Endometrial microvascular endothelial cells (primary cell): ENCODE measurements at regions not wholly inside any gene's neighbourhood (a gene's known extent, or its start where the extent isn't known, plus 50 kb on each side); places are given as distances from the start of the nearest gene placed in this dataset.

Experiments used
- in situ Hi-C: cut with HindIII; loops from 2 replicates; pipeline ENCODE4 v1.10.0; 2017; ENCODE audit warnings: low sequenced_read_pairs, low pct_unique_long_range_greater_than_20kb; ENCODE audit errors: inconsistent ontology term

GRCh38 chr11:128215238-128215882, 372.0 kb downstream of the ETS1 start:
- in situ Hi-C loops: no loop called here

GRCh38 chr11:128214263-128214662, 373.1 kb downstream of the ETS1 start:
- in situ Hi-C loops: no loop called here

DNA sequence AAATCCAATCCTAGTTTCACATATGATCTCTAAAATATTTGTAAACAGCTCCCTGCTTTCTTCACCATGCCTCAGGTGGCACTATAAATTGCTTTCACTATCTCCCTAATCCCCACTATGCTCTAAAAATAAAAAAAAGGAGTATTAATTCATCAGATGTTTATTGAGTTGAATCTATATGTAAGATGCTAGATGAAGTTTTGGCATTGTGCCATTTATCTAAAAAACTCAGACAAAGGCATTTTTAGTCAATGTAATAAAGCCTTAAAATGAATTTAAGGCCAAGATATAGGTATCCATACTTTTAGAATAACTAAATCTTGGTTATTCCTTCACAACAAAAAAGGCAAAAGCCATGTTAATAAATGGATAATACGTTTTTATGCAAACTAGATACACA, 373.9 kb downstream of the ETS1 start:
- in situ Hi-C loops: no loop called here

- in situ Hi-C loops: no loop called here
Measured at GRCh38 chr11:128212324-128212723, 375.0 kb downstream of the ETS1 start.

DNA sequence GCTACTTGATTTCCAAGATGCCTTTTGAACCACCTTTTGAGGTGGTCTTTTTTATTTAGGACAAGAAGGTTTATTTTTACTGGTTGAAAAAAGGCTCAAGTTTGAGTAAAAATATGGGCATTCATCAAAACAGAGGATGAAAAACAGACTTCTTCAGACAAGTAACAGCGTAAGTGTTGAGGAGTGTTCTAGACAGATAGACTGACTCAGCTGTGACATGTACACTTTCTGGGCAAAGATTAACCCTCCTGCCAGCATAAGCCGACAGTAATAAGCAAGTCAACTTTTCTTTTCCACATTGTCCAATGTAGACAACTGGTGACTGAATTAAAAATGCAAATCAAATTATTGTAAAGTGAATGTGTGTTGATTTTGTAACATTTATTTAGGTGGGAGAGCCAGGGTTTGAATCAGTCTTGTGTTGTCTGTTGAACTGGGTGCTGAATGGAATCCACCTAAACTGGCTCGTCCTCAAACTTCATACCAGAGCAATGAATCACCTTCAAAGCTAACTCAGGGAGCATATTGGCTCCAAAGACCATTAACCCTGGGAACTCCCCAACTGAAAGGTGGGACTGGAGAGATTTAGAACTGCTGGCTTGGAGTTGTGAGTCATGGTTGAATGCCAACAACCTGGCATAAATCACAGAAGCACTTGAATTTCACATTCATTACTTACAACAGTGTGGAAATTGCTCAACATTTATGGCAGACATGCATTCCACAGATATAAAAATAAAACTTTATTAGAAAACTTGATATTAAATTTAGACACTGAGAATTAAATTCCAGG, 377.0 kb downstream of the ETS1 start:
- in situ Hi-C loops: no loop called here

DNA sequence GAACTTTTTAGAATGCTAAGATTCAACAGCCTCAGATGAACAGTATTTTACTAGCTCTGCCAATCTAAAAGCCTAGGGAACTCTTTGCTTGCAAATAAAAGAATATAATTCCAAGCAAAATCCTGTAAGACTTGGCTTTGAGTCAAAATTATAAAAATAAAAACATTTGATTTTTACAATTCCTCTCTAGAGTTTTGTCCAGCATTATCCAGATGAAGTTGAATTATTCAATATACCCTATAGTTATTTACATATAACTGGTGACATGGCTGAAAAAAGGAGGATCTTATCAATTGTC, 378.3 kb downstream of the ETS1 start:
- in situ Hi-C loops: no loop called here

DNA sequence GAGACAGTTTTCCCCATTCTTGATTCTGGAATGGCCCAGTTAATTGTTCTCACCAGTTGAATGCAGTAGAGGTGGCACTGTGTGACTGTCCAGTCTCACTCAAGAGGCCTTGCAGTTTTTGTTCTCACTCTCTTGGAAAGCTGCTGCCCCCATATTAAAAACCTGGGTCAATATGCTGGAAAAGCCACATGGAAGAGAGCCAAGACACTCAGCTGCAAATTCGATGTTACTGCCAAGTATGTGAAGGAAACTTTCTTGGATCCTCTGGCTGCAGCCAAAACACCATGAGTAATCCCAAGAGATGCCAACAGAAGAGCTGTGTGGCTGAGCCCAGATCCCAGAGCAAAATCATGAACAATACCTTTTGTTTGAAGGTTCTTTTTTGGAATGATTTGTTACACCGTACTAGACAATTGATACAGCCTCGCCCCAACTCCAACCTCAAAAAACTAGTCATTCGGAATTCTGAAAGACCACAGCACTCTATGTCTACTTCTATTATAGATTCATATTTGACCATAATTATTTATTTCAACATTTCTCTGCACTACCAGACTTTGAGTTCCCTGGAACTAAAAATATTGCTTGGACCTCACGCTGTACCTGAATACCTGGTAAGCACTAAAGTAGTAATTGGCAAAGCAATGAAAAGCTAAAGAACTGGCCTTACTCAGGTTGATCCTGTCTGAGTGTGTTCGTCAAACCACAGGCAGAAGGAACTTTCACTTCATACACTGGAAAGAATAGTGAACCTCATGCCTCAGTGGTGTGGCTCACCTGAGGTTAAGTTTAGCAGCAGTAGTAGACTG, 378.8 kb downstream of the ETS1 start:
- in situ Hi-C loops: no loop called here

- in situ Hi-C loops: no loop called here
Measured at GRCh38 chr11:128207861-128208321, 379.5 kb downstream of the ETS1 start.

DNA sequence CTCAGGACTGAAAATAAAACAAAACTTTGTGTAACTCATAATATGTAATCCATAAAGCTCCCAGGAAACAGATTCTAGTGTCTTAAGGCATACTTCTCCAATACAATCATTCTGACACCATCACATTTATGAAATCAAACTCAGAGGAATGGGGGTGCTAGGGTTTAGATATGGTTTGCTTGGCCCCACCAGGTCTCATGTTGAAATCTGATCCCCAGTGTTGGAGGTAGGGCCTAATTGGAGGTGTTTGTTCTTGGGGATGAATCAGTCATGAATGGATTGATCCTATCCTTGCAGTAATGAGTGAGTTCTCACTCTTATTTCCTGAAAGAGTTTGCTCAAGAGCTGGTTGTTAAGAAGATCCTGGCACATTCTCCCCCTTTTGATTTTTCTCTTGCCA, 380.9 kb downstream of the ETS1 start:
- in situ Hi-C loops: no loop called here

DNA sequence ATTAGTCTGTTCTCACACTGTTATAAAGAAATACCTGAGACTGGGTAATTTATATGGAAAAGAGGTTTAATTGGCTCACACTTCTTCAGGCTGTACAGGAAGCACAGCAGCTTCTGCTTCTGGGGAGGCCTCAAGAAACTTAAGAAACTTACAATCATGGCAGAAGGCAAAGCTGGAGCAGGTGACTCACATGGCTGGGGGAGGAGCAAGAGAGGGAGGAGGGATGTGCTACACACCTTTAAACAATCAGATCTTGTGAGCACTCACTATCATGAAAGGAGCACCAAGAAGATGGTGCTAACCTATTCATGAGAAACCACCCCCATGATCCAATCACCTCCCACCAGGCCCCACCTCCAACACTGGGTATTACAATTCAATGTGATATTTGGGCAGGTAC, 381.6 kb downstream of the ETS1 start:
- in situ Hi-C loops: no loop called here

- in situ Hi-C loops: no loop called here
Measured at GRCh38 chr11:128204898-128205297, 382.5 kb downstream of the ETS1 start.

- in situ Hi-C loops: no loop called here
Measured at GRCh38 chr11:128201801-128202200, 385.6 kb downstream of the ETS1 start.

GRCh38 chr11:128201009-128201408, 386.3 kb downstream of the ETS1 start:
- in situ Hi-C loops: no loop called here

- in situ Hi-C loops: no loop called here
Measured at GRCh38 chr11:128200467-128200866, 386.9 kb downstream of the ETS1 start.

GRCh38 chr11:128198216-128198772, 389.1 kb downstream of the ETS1 start:
- in situ Hi-C loops: loop anchor here (25.0 kb wide), 4 partner anchors 89 to 539 kb away; no protein-coding TSS in a partner anchor

DNA sequence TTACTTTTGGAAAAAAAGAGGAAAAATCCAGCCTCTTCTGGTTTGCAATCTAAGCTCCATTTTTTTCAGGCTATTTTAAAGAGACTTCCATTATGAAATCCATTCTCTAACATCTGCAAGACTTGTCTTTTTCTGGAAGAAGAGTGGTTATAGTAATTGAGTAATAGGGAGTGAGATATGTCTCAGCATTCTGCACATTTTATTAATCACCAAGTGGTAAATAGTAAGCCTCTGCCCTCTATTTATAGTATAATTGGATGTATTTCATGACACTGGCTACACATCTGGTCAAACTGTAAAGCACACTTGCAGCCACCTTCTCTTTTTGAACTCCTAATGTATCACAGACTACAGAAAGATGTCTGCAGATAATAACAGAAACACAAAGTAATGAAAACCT, 391.1 kb downstream of the ETS1 start:
- in situ Hi-C loops: loop anchor here (25.0 kb wide), 4 partner anchors 91 to 541 kb away; no protein-coding TSS in a partner anchor

GRCh38 chr11:128195756-128196155, 391.6 kb downstream of the ETS1 start:
- in situ Hi-C loops: loop anchor here (25.0 kb wide), 4 partner anchors 92 to 542 kb away; no protein-coding TSS in a partner anchor

DNA sequence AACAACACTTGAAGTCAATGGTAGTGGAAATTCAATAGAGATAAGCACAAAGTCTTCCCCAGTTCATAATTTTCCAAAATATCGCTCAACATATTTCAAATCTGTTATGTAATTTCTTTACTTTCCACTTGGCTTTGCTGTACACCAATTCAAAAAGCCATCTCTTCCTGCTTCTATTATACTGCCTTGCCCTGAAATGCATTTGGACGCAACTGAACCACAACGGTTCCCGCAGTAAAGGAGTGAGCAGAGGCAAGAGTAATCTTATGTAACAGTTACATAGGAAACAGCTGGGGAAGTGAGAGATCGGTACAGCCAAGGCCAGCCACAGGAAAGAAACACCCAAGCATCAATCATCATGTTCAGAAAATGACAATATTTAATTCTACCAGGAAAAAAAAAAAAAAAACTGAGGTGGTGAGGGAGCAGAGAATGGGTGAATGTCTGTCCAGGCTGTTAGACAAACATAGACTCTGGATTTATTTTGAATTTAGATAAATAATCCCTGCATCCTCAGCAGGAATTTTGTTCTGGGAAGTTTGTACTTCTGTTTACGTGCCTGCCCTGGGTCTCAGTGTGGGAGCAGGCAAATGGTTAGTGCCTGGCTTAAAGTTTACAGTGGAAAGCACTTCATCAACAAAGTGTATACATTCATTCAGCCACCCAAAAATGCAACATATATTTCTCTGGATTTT, 392.2 kb downstream of the ETS1 start:
- in situ Hi-C loops: loop anchor here (25.0 kb wide), 4 partner anchors 92 to 542 kb away; no protein-coding TSS in a partner anchor

DNA sequence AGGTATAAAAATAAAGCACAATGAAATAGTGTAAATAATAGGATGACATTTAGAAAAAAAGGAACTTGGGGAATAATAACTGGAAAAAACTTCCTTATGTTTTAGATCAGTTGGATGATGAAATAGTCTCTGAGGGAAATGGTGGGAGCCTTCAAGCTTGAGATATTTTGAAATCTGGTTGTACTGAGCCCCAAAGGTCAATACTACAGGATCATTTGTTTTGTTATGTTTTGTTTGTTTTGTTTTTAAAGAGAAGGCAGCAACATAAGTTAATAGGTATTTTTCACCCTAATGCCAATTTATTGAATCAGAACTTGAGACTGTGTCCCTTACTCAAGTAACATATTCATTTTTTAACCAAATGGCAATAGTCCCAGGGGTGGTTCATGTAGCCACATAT, 393.1 kb downstream of the ETS1 start:
- in situ Hi-C loops: loop anchor here (25.0 kb wide), 4 partner anchors 93 to 543 kb away; no protein-coding TSS in a partner anchor
